ENCODE measurements at regions not wholly inside any gene's neighbourhood (a gene's known extent, or its start where the extent isn't known, plus 50 kb on each side); places are given as distances from the start of the nearest gene placed in this dataset.

DNA sequence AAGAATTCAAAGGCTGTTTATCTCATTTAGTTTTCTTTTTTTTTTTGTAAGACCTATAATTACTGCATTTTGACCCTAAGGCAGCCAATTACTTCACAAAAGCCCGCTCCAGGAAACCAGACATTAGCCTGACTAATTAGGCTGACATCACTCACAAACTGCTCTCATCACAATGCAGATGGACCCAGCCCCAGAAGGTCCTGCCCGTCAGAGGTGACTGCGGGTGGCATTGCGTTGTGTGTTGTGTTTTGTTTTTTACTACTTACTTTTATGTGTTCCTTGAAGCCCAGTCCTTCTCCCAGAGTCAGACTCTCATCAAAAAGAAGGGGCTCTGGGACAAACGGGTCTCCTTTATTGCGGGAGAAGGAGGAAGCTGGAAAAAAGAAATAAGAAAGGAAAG lies 172.2 kb downstream of the HSD17B3 start:
- TF ChIP-seq, protein P1, sequence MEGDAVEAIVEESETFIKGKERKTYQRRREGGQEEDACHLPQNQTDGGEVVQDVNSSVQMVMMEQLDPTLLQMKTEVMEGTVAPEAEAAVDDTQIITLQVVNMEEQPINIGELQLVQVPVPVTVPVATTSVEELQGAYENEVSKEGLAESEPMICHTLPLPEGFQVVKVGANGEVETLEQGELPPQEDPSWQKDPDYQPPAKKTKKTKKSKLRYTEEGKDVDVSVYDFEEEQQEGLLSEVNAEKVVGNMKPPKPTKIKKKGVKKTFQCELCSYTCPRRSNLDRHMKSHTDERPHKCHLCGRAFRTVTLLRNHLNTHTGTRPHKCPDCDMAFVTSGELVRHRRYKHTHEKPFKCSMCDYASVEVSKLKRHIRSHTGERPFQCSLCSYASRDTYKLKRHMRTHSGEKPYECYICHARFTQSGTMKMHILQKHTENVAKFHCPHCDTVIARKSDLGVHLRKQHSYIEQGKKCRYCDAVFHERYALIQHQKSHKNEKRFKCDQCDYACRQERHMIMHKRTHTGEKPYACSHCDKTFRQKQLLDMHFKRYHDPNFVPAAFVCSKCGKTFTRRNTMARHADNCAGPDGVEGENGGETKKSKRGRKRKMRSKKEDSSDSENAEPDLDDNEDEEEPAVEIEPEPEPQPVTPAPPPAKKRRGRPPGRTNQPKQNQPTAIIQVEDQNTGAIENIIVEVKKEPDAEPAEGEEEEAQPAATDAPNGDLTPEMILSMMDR (IDR thresholded peaks at IDR 0.05; ENCODE audit: low read length) = no peak
- TF ChIP-seq EZH2 (IDR thresholded peaks at IDR 0.05; ENCODE audit: borderline replicate concordance, low read length) = no peak
